ENCODE measurements at regions not wholly inside any gene's neighbourhood (a gene's known extent, or its start where the extent isn't known, plus 50 kb on each side); places are given as distances from the start of the nearest gene placed in this dataset.

GRCh38 chr15:96560246-96560895 lies 229.9 kb downstream of the NR2F2 start:
- no peak for ATAC-seq
- no peak for TF ChIP-seq BACH2 (CRISPR knock-in tag; IDR thresholded peaks at IDR 0.05; ENCODE audit: borderline replicate concordance)
- no peak for TF ChIP-seq ZFP3 (CRISPR knock-in tag; IDR thresholded peaks at IDR 0.05)
- no peak for TF ChIP-seq PATZ1 (CRISPR knock-in tag; IDR thresholded peaks at IDR 0.05; ENCODE audit: borderline replicate concordance)
- no peak for TF ChIP-seq ZNF8 (CRISPR knock-in tag; IDR thresholded peaks at IDR 0.05)
- TF ChIP-seq TSHZ2 (CRISPR knock-in tag; IDR thresholded peaks at IDR 0.05), result no peak
- no peak for TF ChIP-seq TOX (CRISPR knock-in tag; IDR thresholded peaks at IDR 0.05; ENCODE audit: borderline replicate concordance)
- no peak for TF ChIP-seq OSR1 (CRISPR knock-in tag; IDR thresholded peaks at IDR 0.05)
- no peak for TF ChIP-seq ISL1 (CRISPR knock-in tag; IDR thresholded peaks at IDR 0.05)
- TF ChIP-seq ZNF70 (CRISPR knock-in tag; IDR thresholded peaks at IDR 0.05), result no peak
- TF ChIP-seq RARB (CRISPR knock-in tag; IDR thresholded peaks at IDR 0.05), result no peak
- no peak for TF ChIP-seq ZC3H10 (CRISPR knock-in tag; IDR thresholded peaks at IDR 0.05)
- TF ChIP-seq ZFP30 (CRISPR knock-in tag; IDR thresholded peaks at IDR 0.05), result no peak
- no peak for TF ChIP-seq GLIS3 (CRISPR knock-in tag; IDR thresholded peaks at IDR 0.05)
- no peak for TF ChIP-seq CSRNP3 (CRISPR knock-in tag; IDR thresholded peaks at IDR 0.05)

- ATAC-seq, result no peak
Observed at GRCh38 chr15:96561593-96561992, 231.1 kb downstream of the NR2F2 start.

GRCh38 chr15:96564546-96564945 lies 234.0 kb downstream of the NR2F2 start:
- TF ChIP-seq PPARA (CRISPR knock-in tag; IDR thresholded peaks at IDR 0.05; ENCODE audit: borderline replicate concordance) (no peak), CSDC2 (CRISPR knock-in tag; IDR thresholded peaks at IDR 0.05) (no peak), GLIS3 (CRISPR knock-in tag; IDR thresholded peaks at IDR 0.05) (no peak), ARNTL (CRISPR knock-in tag; IDR thresholded peaks at IDR 0.05; ENCODE audit: borderline replicate concordance, low read depth) (no peak), ZNF70 (CRISPR knock-in tag; IDR thresholded peaks at IDR 0.05) (no peak)
- no peak for ATAC-seq

More at GRCh38 chr15:96561593-96561992, 231.1 kb downstream of the NR2F2 start:
- no peak for TF ChIP-seq OSR1 (CRISPR knock-in tag; IDR thresholded peaks at IDR 0.05)

- TF ChIP-seq ZC3H10 (CRISPR knock-in tag; IDR thresholded peaks at IDR 0.05) (no peak), ARNTL (CRISPR knock-in tag; IDR thresholded peaks at IDR 0.05; ENCODE audit: borderline replicate concordance, low read depth) (no peak), GLIS3 (CRISPR knock-in tag; IDR thresholded peaks at IDR 0.05) (no peak), OSR1 (CRISPR knock-in tag; IDR thresholded peaks at IDR 0.05) (no peak), ZFP30 (CRISPR knock-in tag; IDR thresholded peaks at IDR 0.05) (no peak), TCF4 (CRISPR knock-in tag; IDR thresholded peaks at IDR 0.05; ENCODE audit: borderline replicate concordance) (no peak), SNAI2 (CRISPR knock-in tag; IDR thresholded peaks at IDR 0.05) (no peak), ZNF565 (CRISPR knock-in tag; conservative IDR thresholded peaks at IDR 0.05; ENCODE audit: low read depth) (no peak), PPARA (CRISPR knock-in tag; IDR thresholded peaks at IDR 0.05; ENCODE audit: borderline replicate concordance) (no peak), RARB (CRISPR knock-in tag; IDR thresholded peaks at IDR 0.05) (no peak), ZFP3 (CRISPR knock-in tag; IDR thresholded peaks at IDR 0.05) (no peak), ZNF70 (CRISPR knock-in tag; IDR thresholded peaks at IDR 0.05) (no peak), TOX (CRISPR knock-in tag; IDR thresholded peaks at IDR 0.05; ENCODE audit: borderline replicate concordance) (no peak), ESRRG (CRISPR knock-in tag; IDR thresholded peaks at IDR 0.05) (no peak), CSDC2 (CRISPR knock-in tag; IDR thresholded peaks at IDR 0.05) (no peak), BACH2 (CRISPR knock-in tag; IDR thresholded peaks at IDR 0.05; ENCODE audit: borderline replicate concordance) (no peak), ZNF8 (CRISPR knock-in tag; IDR thresholded peaks at IDR 0.05) (no peak), CREB5 (CRISPR knock-in tag; IDR thresholded peaks at IDR 0.05; ENCODE audit: low read depth) (no peak), TSHZ2 (CRISPR knock-in tag; IDR thresholded peaks at IDR 0.05) (no peak)
- ATAC-seq, result no peak
Observed at GRCh38 chr15:96565266-96565665, 234.8 kb downstream of the NR2F2 start.

All from SK-N-SH treated with all-trans-retinoic acid at 6 μM for 48 hours (cell line).